Erythroblast (primary cell): ENCODE measurements at regions not wholly inside any gene's neighbourhood (a gene's known extent, or its start where the extent isn't known, plus 50 kb on each side); places are given as distances from the start of the nearest gene placed in this dataset.

ENCODE experiments used
- GATA1 ChIP-seq: IDR thresholded peaks from 2 replicates; pipeline ENCODE4 v1.6.1; 2011; ENCODE audit warnings: low read depth, mild to moderate bottlenecking, control low read depth, low read length, moderate library complexity
- POLR2A ChIP-seq: IDR thresholded peaks from 2 replicates; pipeline ENCODE4 v1.6.1; 2011; ENCODE audit warnings: mild to moderate bottlenecking, low read length

DNA sequence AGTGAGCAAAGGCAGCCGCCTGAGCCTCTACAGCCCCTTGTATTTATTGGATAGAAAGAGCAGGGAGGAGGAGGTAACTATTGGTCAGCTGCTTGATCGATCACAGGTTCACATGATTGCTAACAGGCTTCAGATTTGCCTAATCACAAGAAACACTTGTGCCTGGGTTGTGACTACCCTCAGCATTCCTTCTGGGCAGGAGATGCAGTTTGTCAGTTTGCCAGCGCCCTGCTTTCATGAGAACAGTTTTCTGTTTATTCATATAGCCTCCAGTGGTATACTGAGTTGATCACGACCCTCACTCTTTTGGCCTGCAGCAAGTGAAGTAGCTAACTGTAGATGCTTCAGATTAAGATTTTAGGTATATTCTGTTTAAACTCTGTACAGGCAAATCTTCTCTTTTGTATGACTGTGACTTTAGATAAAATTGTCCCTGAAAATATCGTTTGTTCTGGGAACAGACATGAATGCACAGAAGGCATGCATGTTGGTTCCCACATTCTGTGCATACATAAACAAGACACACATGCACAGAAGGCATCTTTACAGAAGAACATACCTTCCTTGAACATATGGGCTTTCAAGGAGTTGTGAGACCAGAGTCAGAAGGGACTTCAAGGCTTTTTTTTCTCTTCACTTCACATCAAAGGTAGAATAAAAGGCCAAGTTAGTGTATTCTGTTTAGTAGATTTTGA is 422.4 kb upstream of the STEAP1 start:
- TF ChIP-seq POLR2A, result no peak
- no peak for TF ChIP-seq GATA1
